DOHH2 (cell line): ENCODE measurements at regions not wholly inside any gene's neighbourhood (a gene's known extent, or its start where the extent isn't known, plus 50 kb on each side); places are given as distances from the start of the nearest gene placed in this dataset.
"Not testable (repeated sequence)": the region's sequence is repeated elsewhere in the genome, so short reads cannot be mapped to it uniquely, and the experiment has no call there.

Experiments used
- EZH2phosphoT487 ChIP-seq: fragments of 200-600 bp; sonication (generic); IDR thresholded peaks from 2 replicates; pipeline ENCODE4 v1.6.1; 2017; ENCODE audit warnings: borderline replicate concordance, mild to moderate bottlenecking, antibody characterized with exemption, low read length, moderate library complexity, mixed read lengths
- TF ChIP-seq, protein P1 (sequence below): fragments of 200-600 bp; sonication (generic); IDR thresholded peaks from one replicate; pipeline ENCODE4 v1.5.1; 2014; ENCODE audit warnings: antibody characterized with exemption, mild to moderate bottlenecking, low read depth, low read length; ENCODE audit not compliant: poor library complexity, severe bottlenecking

DNA sequence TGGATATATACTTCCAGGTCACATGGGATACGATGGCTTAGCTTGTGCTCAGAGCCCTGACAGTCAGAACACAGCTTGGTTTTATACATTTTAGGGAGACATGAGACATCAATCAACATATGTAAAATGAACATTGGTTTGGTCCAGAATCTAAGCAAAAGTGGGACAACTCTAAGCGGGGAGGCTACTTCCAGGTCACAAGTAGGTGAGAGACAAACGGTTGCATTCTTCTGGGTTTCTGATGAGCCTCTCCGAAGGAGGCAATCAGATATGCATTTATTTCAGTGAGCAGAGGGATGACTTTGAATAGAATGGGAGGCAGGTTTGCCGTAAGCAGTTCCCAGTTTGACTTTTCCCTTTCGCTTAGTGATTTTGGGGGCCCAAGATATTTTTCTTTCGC lies 250.1 kb upstream of the DIO3 start:
- TF ChIP-seq, protein P1, sequence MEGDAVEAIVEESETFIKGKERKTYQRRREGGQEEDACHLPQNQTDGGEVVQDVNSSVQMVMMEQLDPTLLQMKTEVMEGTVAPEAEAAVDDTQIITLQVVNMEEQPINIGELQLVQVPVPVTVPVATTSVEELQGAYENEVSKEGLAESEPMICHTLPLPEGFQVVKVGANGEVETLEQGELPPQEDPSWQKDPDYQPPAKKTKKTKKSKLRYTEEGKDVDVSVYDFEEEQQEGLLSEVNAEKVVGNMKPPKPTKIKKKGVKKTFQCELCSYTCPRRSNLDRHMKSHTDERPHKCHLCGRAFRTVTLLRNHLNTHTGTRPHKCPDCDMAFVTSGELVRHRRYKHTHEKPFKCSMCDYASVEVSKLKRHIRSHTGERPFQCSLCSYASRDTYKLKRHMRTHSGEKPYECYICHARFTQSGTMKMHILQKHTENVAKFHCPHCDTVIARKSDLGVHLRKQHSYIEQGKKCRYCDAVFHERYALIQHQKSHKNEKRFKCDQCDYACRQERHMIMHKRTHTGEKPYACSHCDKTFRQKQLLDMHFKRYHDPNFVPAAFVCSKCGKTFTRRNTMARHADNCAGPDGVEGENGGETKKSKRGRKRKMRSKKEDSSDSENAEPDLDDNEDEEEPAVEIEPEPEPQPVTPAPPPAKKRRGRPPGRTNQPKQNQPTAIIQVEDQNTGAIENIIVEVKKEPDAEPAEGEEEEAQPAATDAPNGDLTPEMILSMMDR = not testable (repeated sequence)
- TF ChIP-seq EZH2phosphoT487 = not testable (repeated sequence)
